Endodermal cell (in vitro differentiated cells): ENCODE measurements at regions not wholly inside any gene's neighbourhood (a gene's known extent, or its start where the extent isn't known, plus 50 kb on each side); places are given as distances from the start of the nearest gene placed in this dataset.
"Not testable (repeated sequence)": the region's sequence is repeated elsewhere in the genome, so short reads cannot be mapped to it uniquely, and the experiment has no call there.

Source experiments
- DNase-seq: peaks from one replicate; pipeline ENCODE4 v3.0.0-alpha.2; 2017
- H3K27ac ChIP-seq: 2 replicates; pipeline ENCODE4 v1.5.1; 2013; ENCODE audit warnings: mild to moderate bottlenecking, low read depth, low read length, moderate library complexity
- H3K27me3 ChIP-seq: 2 replicates; pipeline ENCODE4 v1.6.1; 2013; ENCODE audit warnings: mild to moderate bottlenecking, low read length, moderate library complexity; ENCODE audit not compliant: insufficient read depth, control insufficient read depth, poor library complexity, severe bottlenecking
- H3K36me3 ChIP-seq: 2 replicates; pipeline ENCODE4 v1.7.0; 2013; ENCODE audit warnings: mild to moderate bottlenecking, low read length, moderate library complexity; ENCODE audit not compliant: control insufficient read depth, insufficient read depth
- H3K4me1 ChIP-seq: one replicate; pipeline ENCODE4 v1.7.0; 2013; ENCODE audit warnings: low read length; ENCODE audit not compliant: control insufficient read depth, insufficient read depth
- H3K4me3 ChIP-seq: 2 replicates; pipeline ENCODE4 v1.5.1; 2013; ENCODE audit warnings: mild to moderate bottlenecking, low read length, moderate library complexity
- H3K9ac ChIP-seq: 2 replicates; pipeline ENCODE4 v1.6.1; 2013; ENCODE audit warnings: mild to moderate bottlenecking, low read length, moderate library complexity; ENCODE audit not compliant: poor library complexity, severe bottlenecking; ENCODE audit errors: extremely low read depth
- H3K9me3 ChIP-seq: 2 replicates; pipeline ENCODE4 v1.6.1; 2013; ENCODE audit warnings: mild to moderate bottlenecking, low read length, moderate library complexity; ENCODE audit not compliant: control insufficient read depth
- H3K27ac Mint-ChIP-seq: 2 replicates; pipeline ENCODE4 v1.8.0; 2020; ENCODE audit warnings: mixed read lengths
- H3K27me3 Mint-ChIP-seq: 2 replicates; pipeline ENCODE4 v1.8.0; 2021; ENCODE audit warnings: mild to moderate bottlenecking, mixed read lengths; ENCODE audit not compliant: insufficient read depth
- H3K36me3 Mint-ChIP-seq: 2 replicates; pipeline ENCODE4 v1.8.0; 2020; ENCODE audit warnings: low read depth, mixed read lengths
- H3K4me1 Mint-ChIP-seq: 2 replicates; pipeline ENCODE4 v1.8.0; 2020; ENCODE audit warnings: mixed read lengths
- H3K4me3 Mint-ChIP-seq: 2 replicates; pipeline ENCODE4 v1.8.0; 2020; ENCODE audit warnings: mild to moderate bottlenecking, moderate library complexity, mixed read lengths
- H3K9me3 Mint-ChIP-seq: 2 replicates; pipeline ENCODE4 v1.8.0; 2020; ENCODE audit warnings: mild to moderate bottlenecking, mixed read lengths
- WGBS, 2 experiments: methylation state at CpG; one replicate each; pipeline versions ENCODE4 v1.1.5 to v1.1.7; 2013; ENCODE audit warnings: missing lambda C conversion rate in 2 of 2, mixed read lengths in 1 of 2; ENCODE audit not compliant: insufficient coverage in 1 of 2, insufficient read length in 1 of 2; 5-methylcytosine and 5-hydroxymethylcytosine counted together

GRCh38 chr6:60767791-60768499 is 1518.1 kb downstream of the KHDRBS2 start:
- H3K9ac ChIP-seq, H3K9me3 Mint-ChIP-seq, H3K9me3 ChIP-seq, H3K4me3 ChIP-seq, H3K27me3 ChIP-seq, DNase-seq, H3K36me3 ChIP-seq, H3K27me3 Mint-ChIP-seq, H3K4me1 ChIP-seq, H3K4me1 Mint-ChIP-seq, H3K27ac ChIP-seq, H3K27ac Mint-ChIP-seq, H3K36me3 Mint-ChIP-seq, H3K4me3 Mint-ChIP-seq: not testable (repeated sequence)
- WGBS, 2 experiments: 87 to 100% methylated on average over 1 to 4 of the region's 4 CpGs

GRCh38 chr6:60765331-60765730 is 1520.7 kb downstream of the KHDRBS2 start:
- H3K4me3 ChIP-seq, H3K4me3 Mint-ChIP-seq, H3K9ac ChIP-seq, H3K27ac Mint-ChIP-seq, H3K9me3 ChIP-seq, H3K27me3 Mint-ChIP-seq, H3K27ac ChIP-seq, H3K4me1 Mint-ChIP-seq, H3K27me3 ChIP-seq, DNase-seq, H3K36me3 Mint-ChIP-seq, H3K36me3 ChIP-seq, H3K4me1 ChIP-seq: not testable (repeated sequence)
- peaks cover 10% of the 10 kb centered on the region for H3K9me3 Mint-ChIP-seq

- not testable (repeated sequence) for H3K4me3 ChIP-seq, H3K9me3 ChIP-seq, H3K27ac Mint-ChIP-seq, H3K4me1 ChIP-seq, H3K4me3 Mint-ChIP-seq, H3K27me3 Mint-ChIP-seq, H3K36me3 Mint-ChIP-seq, H3K9ac ChIP-seq, DNase-seq, H3K27ac ChIP-seq, H3K27me3 ChIP-seq, H3K4me1 Mint-ChIP-seq, H3K36me3 ChIP-seq
- WGBS, 2 experiments: 92% methylated on average over 1 of the region's 4 CpGs; no CpG with 5 or more reads in 1 of the 2 experiments
- H3K9me3 Mint-ChIP-seq: peaks cover 10% of the 10 kb centered on the region
Observed at GRCh38 chr6:60763464-60764080, 1522.5 kb downstream of the KHDRBS2 start.

GRCh38 chr6:60760928-60761327 is 1525.1 kb downstream of the KHDRBS2 start:
- H3K4me3 Mint-ChIP-seq, H3K4me1 ChIP-seq, H3K4me3 ChIP-seq, H3K9ac ChIP-seq, H3K27me3 Mint-ChIP-seq, H3K27ac ChIP-seq, H3K4me1 Mint-ChIP-seq, H3K36me3 ChIP-seq, H3K27ac Mint-ChIP-seq, H3K36me3 Mint-ChIP-seq, DNase-seq, H3K27me3 ChIP-seq, H3K9me3 ChIP-seq: not testable (repeated sequence)
- WGBS, 2 experiments: no CpG with 5 or more reads among the region's 1 CpG
- peaks cover 25% of the 10 kb centered on the region for H3K9me3 Mint-ChIP-seq

- not testable (repeated sequence) for H3K27me3 Mint-ChIP-seq, H3K9me3 ChIP-seq, H3K27me3 ChIP-seq, H3K4me3 Mint-ChIP-seq, H3K9ac ChIP-seq, H3K27ac Mint-ChIP-seq, H3K4me1 ChIP-seq, DNase-seq, H3K36me3 ChIP-seq, H3K36me3 Mint-ChIP-seq, H3K4me1 Mint-ChIP-seq, H3K4me3 ChIP-seq, H3K27ac ChIP-seq
- H3K9me3 Mint-ChIP-seq: peaks cover 33% of the 10 kb centered on the region
- 100% methylated on average over 2 of the region's 2 CpGs; no CpG with 5 or more reads in 1 of the 2 experiments for WGBS, 2 experiments
Observed at GRCh38 chr6:60759149-60759825, 1526.7 kb downstream of the KHDRBS2 start.

- H3K9me3 ChIP-seq, H3K27me3 ChIP-seq, DNase-seq, H3K27ac Mint-ChIP-seq, H3K27me3 Mint-ChIP-seq, H3K36me3 ChIP-seq, H3K4me1 ChIP-seq, H3K9ac ChIP-seq, H3K4me3 Mint-ChIP-seq, H3K27ac ChIP-seq, H3K36me3 Mint-ChIP-seq, H3K4me3 ChIP-seq, H3K4me1 Mint-ChIP-seq: not testable (repeated sequence)
- H3K9me3 Mint-ChIP-seq: peaks cover 33% of the 10 kb centered on the region
- WGBS, 2 experiments: 94% methylated on average over 9 of the region's 9 CpGs; no CpG with 5 or more reads in 1 of the 2 experiments
Observed at GRCh38 chr6:60758725-60759124, 1527.3 kb downstream of the KHDRBS2 start.
